ENCODE measurements at regions not wholly inside any gene's neighbourhood (a gene's known extent, or its start where the extent isn't known, plus 50 kb on each side); places are given as distances from the start of the nearest gene placed in this dataset.
"Not testable (repeated sequence)": the region's sequence is repeated elsewhere in the genome, so short reads cannot be mapped to it uniquely, and the experiment has no call there.

DNA sequence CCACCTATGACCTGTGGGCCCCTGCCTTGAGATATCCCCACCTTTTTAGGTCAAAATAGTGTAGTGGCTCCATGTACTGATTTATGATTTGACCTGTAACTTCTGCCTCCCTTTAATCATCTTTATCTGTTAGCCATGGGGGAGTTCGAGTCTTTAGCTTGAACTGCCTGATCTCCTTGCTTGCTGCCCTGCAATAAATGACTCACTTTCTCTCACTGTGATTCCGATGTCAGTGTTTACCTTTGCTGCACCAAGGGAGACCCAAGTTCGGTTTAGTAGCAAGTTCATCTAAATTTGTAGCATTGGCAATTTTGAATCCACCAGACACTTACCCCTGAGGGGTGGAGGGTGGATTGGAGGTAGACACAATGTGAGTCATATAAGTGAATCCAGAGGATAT is 814.6 kb upstream of the AUTS2 start:
- no peaks in the 10 kb centered on the region for H3K4me1 ChIP-seq (ENCODE audit: control insufficient read depth, extremely low read depth, insufficient read depth, low read length)
- no peak for TF ChIP-seq EZH2 (IDR thresholded peaks at IDR 0.05; ENCODE audit: low read length, missing control alignments)
- TF ChIP-seq CTCF (conservative IDR thresholded peaks at IDR 0.05 in 1 of 2, IDR thresholded peaks at IDR 0.05 in 1 of 2; ENCODE audit: low read depth in 1 of 2, low read length in 2 of 2), result no peak
- H2AFZ ChIP-seq (ENCODE audit: low read length), result no peak overlapping the region

DNA sequence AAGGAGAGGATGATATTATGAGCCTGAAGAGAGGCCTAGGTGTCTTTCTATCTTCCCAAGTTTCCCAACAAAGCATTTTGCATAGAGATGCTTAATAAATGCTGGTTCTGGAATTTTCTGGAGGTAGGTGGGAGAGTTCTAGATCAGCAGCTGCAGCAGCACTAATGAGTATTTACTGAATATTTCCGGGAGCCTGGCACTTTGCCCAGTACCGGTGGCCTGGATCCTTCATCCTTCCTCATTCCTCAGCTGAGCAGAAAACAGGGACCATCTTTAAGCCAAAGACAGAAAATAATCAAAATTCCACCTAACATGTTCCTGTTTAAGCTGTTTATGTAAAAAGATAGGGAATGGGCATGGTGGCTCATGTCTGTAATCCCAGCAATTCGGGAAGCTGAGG is 813.2 kb upstream of the AUTS2 start:
- H3K27me3 ChIP-seq (ENCODE audit: control insufficient read depth, insufficient read depth, low read length), result no peaks in the 10 kb centered on the region
- H4K20me1 ChIP-seq (ENCODE audit: control insufficient read depth, extremely low read depth, insufficient read depth, low read length), result no peaks in the 10 kb centered on the region
- DNase-seq (ENCODE audit: low read depth in 2 of 2), result peak in 1 of 2 donors; percentile 36
- H3K79me2 ChIP-seq (ENCODE audit: control insufficient read depth, insufficient read depth, low read length), result no peaks in the 10 kb centered on the region
- TF ChIP-seq EZH2 (IDR thresholded peaks at IDR 0.05; ENCODE audit: low read length, missing control alignments) (no peak), CTCF (conservative IDR thresholded peaks at IDR 0.05 in 1 of 2, IDR thresholded peaks at IDR 0.05 in 1 of 2; ENCODE audit: low read depth in 1 of 2, low read length in 2 of 2) (no peak)
- H3K9me3 ChIP-seq (ENCODE audit: control insufficient read depth, insufficient read depth, low read depth, low read length), result no peaks in the 10 kb centered on the region
- H3K36me3 ChIP-seq (ENCODE audit: control insufficient read depth, insufficient read depth, low read length), result no peaks in the 10 kb centered on the region
- H3K4me3 ChIP-seq (replicated peaks in 1 of 4; ENCODE audit: control extremely low read depth in 1 of 4, insufficient read depth in 1 of 4, low read depth in 3 of 4, low read length in 4 of 4), result no peak overlapping the region
- H3K4me2 ChIP-seq (ENCODE audit: extremely low read depth, insufficient read depth, low read length), result no peak overlapping the region
- H3K9ac ChIP-seq (ENCODE audit: insufficient read depth, low read length), result no peak overlapping the region
- no peak overlapping the region for H3K27ac ChIP-seq (ENCODE audit: insufficient read depth, low read length)
- no peak overlapping the region for H2AFZ ChIP-seq (ENCODE audit: low read length)
- H3K4me1 ChIP-seq (ENCODE audit: control insufficient read depth, extremely low read depth, insufficient read depth, low read length), result no peaks in the 10 kb centered on the region

More for the DNA sequence above, 814.6 kb upstream of the AUTS2 start:
- Histone ChIP-seq H3K4me2 (ENCODE audit: extremely low read depth, insufficient read depth, low read length) (no peak overlapping the region), H3K9me3 (ENCODE audit: control insufficient read depth, insufficient read depth, low read depth, low read length) (no peaks in the 10 kb centered on the region), H4K20me1 (ENCODE audit: control insufficient read depth, extremely low read depth, insufficient read depth, low read length) (no peaks in the 10 kb centered on the region), H3K36me3 (ENCODE audit: control insufficient read depth, insufficient read depth, low read length) (no peaks in the 10 kb centered on the region), H3K27ac (ENCODE audit: insufficient read depth, low read length) (no peak overlapping the region), H3K79me2 (ENCODE audit: control insufficient read depth, insufficient read depth, low read length) (no peaks in the 10 kb centered on the region), H3K4me3 (replicated peaks in 1 of 4; ENCODE audit: control extremely low read depth in 1 of 4, insufficient read depth in 1 of 4, low read depth in 3 of 4, low read length in 4 of 4) (no peak overlapping the region), H3K27me3 (ENCODE audit: control insufficient read depth, insufficient read depth, low read length) (no peaks in the 10 kb centered on the region), H3K9ac (ENCODE audit: insufficient read depth, low read length) (no peak overlapping the region)
- DNase-seq (ENCODE audit: low read depth in 2 of 2), result peak in 1 of 2 donors; percentile 32

DNA sequence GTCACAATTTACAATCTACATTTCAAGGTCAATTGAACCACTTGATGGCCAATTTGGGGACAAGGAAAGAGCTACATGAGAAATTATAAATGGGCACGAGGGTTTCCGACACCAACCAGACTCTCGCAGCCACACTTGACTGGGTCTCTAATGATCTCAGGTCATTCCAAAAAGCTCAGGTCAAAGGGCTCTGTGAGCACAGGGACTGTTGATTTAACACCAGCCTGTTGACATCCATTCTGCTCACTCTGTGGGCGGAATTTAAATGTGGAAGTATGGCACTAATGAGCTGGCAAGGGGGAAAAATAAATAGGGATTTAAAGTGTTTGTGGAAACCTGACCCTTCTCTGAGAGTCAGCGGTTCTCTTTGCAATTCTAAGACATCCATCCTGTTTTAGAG is 810.7 kb upstream of the AUTS2 start:
- TF ChIP-seq EZH2 (IDR thresholded peaks at IDR 0.05; ENCODE audit: low read length, missing control alignments) (no peak), CTCF (conservative IDR thresholded peaks at IDR 0.05 in 1 of 2, IDR thresholded peaks at IDR 0.05 in 1 of 2; ENCODE audit: low read depth in 1 of 2, low read length in 2 of 2) (no peak)
- no peaks in the 10 kb centered on the region for H3K4me1 ChIP-seq (ENCODE audit: control insufficient read depth, extremely low read depth, insufficient read depth, low read length)
- H3K27ac ChIP-seq (ENCODE audit: insufficient read depth, low read length), result no peak overlapping the region
- H3K27me3 ChIP-seq (ENCODE audit: control insufficient read depth, insufficient read depth, low read length), result no peaks in the 10 kb centered on the region
- H2AFZ ChIP-seq (ENCODE audit: low read length), result no peak overlapping the region
- no peak overlapping the region for H3K9ac ChIP-seq (ENCODE audit: insufficient read depth, low read length)
- no peak for DNase-seq (ENCODE audit: low read depth in 2 of 2)
- H3K4me3 ChIP-seq (replicated peaks in 1 of 4; ENCODE audit: control extremely low read depth in 1 of 4, insufficient read depth in 1 of 4, low read depth in 3 of 4, low read length in 4 of 4), result no peak overlapping the region
- H3K36me3 ChIP-seq (ENCODE audit: control insufficient read depth, insufficient read depth, low read length), result no peaks in the 10 kb centered on the region
- no peaks in the 10 kb centered on the region for H3K9me3 ChIP-seq (ENCODE audit: control insufficient read depth, insufficient read depth, low read depth, low read length)
- H4K20me1 ChIP-seq (ENCODE audit: control insufficient read depth, extremely low read depth, insufficient read depth, low read length), result no peaks in the 10 kb centered on the region
- H3K79me2 ChIP-seq (ENCODE audit: control insufficient read depth, insufficient read depth, low read length), result no peaks in the 10 kb centered on the region
- H3K4me2 ChIP-seq (ENCODE audit: extremely low read depth, insufficient read depth, low read length), result no peak overlapping the region

- not testable (repeated sequence) for H2AFZ ChIP-seq (ENCODE audit: low read length); H3K79me2 ChIP-seq (ENCODE audit: control insufficient read depth, insufficient read depth, low read length); H4K20me1 ChIP-seq (ENCODE audit: control insufficient read depth, extremely low read depth, insufficient read depth, low read length); H3K27me3 ChIP-seq (ENCODE audit: control insufficient read depth, insufficient read depth, low read length); H3K27ac ChIP-seq (ENCODE audit: insufficient read depth, low read length); H3K9ac ChIP-seq (ENCODE audit: insufficient read depth, low read length); H3K9me3 ChIP-seq (ENCODE audit: control insufficient read depth, insufficient read depth, low read depth, low read length); H3K4me2 ChIP-seq (ENCODE audit: extremely low read depth, insufficient read depth, low read length); H3K4me3 ChIP-seq (replicated peaks in 1 of 4; ENCODE audit: control extremely low read depth in 1 of 4, insufficient read depth in 1 of 4, low read depth in 3 of 4, low read length in 4 of 4); H3K36me3 ChIP-seq (ENCODE audit: control insufficient read depth, insufficient read depth, low read length); H3K4me1 ChIP-seq (ENCODE audit: control insufficient read depth, extremely low read depth, insufficient read depth, low read length); DNase-seq (ENCODE audit: low read depth in 2 of 2)
Measured at GRCh38 chr7:68788529-68788928, 809.7 kb upstream of the AUTS2 start.

Measured in fibroblast of lung (primary cell).